ENCODE measurements at regions not wholly inside any gene's neighbourhood (a gene's known extent, or its start where the extent isn't known, plus 50 kb on each side); places are given as distances from the start of the nearest gene placed in this dataset.

GRCh38 chr7:113636727-113637421, 281.9 kb downstream of the PPP1R3A start:
- H3K9ac ChIP-seq (ENCODE audit: low read length), result no peak overlapping the region
- no peak overlapping the region for H4K8ac ChIP-seq (ENCODE audit: low read depth, low read length)
- no peak overlapping the region for H2BK120ac ChIP-seq (ENCODE audit: insufficient read depth, low read length, poor library complexity)
- H3K79me1 ChIP-seq (ENCODE audit: low read length), result no peaks in the 10 kb centered on the region
- no peaks in the 10 kb centered on the region for H3K79me2 ChIP-seq (ENCODE audit: control insufficient read depth, insufficient read depth, low read length, poor library complexity)
- no peak overlapping the region for H3K4me3 ChIP-seq (ENCODE audit: low read depth, low read length)
- H3K9me3 ChIP-seq (ENCODE audit: insufficient read depth, low read depth, low read length), result no peaks in the 10 kb centered on the region
- H3K4me2 ChIP-seq (ENCODE audit: low read length), result no peak overlapping the region
- no CpG with 5 or more reads among the region's 5 CpGs for WGBS (ENCODE audit: extremely low coverage, insufficient coverage, insufficient read length)
- no peak overlapping the region for H2AFZ ChIP-seq (ENCODE audit: insufficient read depth, low read length, poor library complexity)
- no peak overlapping the region for H2BK12ac ChIP-seq (ENCODE audit: low read length)
- H3K27ac ChIP-seq (ENCODE audit: low read depth, low read length), result no peak overlapping the region
- H3K27me3 ChIP-seq (ENCODE audit: insufficient read depth, low read length), result no peaks in the 10 kb centered on the region
- H2AK5ac ChIP-seq (ENCODE audit: low read length), result no peak overlapping the region
- no peak overlapping the region for H4K12ac ChIP-seq (ENCODE audit: low read depth, low read length)
- H3K23ac ChIP-seq (ENCODE audit: low read length), result no peak overlapping the region
- no peak for DNase-seq
- H4K91ac ChIP-seq (ENCODE audit: low read depth, low read length), result no peak overlapping the region
- no peak overlapping the region for H2BK5ac ChIP-seq (ENCODE audit: low read depth, low read length, poor library complexity)
- H3K18ac ChIP-seq (ENCODE audit: low read length), result no peak overlapping the region
- no peaks in the 10 kb centered on the region for H3K4me1 ChIP-seq (ENCODE audit: control insufficient read depth in 1 of 2, insufficient read depth in 2 of 2, low read length in 2 of 2)
- no peak overlapping the region for H3K14ac ChIP-seq (ENCODE audit: low read length)
- no peak overlapping the region for H3K4ac ChIP-seq (ENCODE audit: low read depth, low read length)
- H3K36me3 ChIP-seq (ENCODE audit: control insufficient read depth in 1 of 2, insufficient read depth in 2 of 2, low read length in 2 of 2), result no peaks in the 10 kb centered on the region

DNA sequence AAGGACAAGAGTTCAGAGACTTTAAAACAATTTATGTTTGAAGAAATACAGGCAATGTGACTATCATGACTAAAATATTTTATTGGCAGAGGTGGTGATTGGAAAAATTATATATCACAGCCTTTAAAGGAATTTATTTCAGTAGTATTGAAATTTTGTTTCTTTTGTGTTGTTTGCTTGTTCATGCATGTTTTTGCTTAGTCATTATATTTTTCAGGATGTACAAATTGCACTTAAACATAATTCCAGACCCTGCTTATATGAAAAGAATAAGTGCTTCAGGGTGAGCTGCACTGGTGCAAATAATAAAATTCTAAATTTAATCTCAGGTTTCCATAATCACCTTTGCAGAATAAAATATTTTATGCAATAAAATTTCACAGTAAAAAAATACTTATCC, 283.3 kb downstream of the PPP1R3A start:
- Histone ChIP-seq H2AK5ac (ENCODE audit: low read length) (no peak overlapping the region), H2BK5ac (ENCODE audit: low read depth, low read length, poor library complexity) (no peak overlapping the region), H3K4me3 (ENCODE audit: low read depth, low read length) (no peak overlapping the region), H4K8ac (ENCODE audit: low read depth, low read length) (no peak overlapping the region), H2AFZ (ENCODE audit: insufficient read depth, low read length, poor library complexity) (no peak overlapping the region), H4K12ac (ENCODE audit: low read depth, low read length) (no peak overlapping the region), H3K14ac (ENCODE audit: low read length) (no peak overlapping the region), H3K79me2 (ENCODE audit: control insufficient read depth, insufficient read depth, low read length, poor library complexity) (no peaks in the 10 kb centered on the region), H3K4ac (ENCODE audit: low read depth, low read length) (no peak overlapping the region), H3K9me3 (ENCODE audit: insufficient read depth, low read depth, low read length) (no peaks in the 10 kb centered on the region), H3K18ac (ENCODE audit: low read length) (no peak overlapping the region), H2BK120ac (ENCODE audit: insufficient read depth, low read length, poor library complexity) (no peak overlapping the region), H3K27ac (ENCODE audit: low read depth, low read length) (no peak overlapping the region), H3K9ac (ENCODE audit: low read length) (no peak overlapping the region), H2BK12ac (ENCODE audit: low read length) (no peak overlapping the region), H4K91ac (ENCODE audit: low read depth, low read length) (no peak overlapping the region), H3K23ac (ENCODE audit: low read length) (no peak overlapping the region), H3K79me1 (ENCODE audit: low read length) (no peaks in the 10 kb centered on the region), H3K36me3 (ENCODE audit: control insufficient read depth in 1 of 2, insufficient read depth in 2 of 2, low read length in 2 of 2) (no peaks in the 10 kb centered on the region), H3K4me2 (ENCODE audit: low read length) (no peak overlapping the region), H3K27me3 (ENCODE audit: insufficient read depth, low read length) (no peaks in the 10 kb centered on the region), H3K4me1 (ENCODE audit: control insufficient read depth in 1 of 2, insufficient read depth in 2 of 2, low read length in 2 of 2) (no peaks in the 10 kb centered on the region)
- no peak for DNase-seq

- Histone ChIP-seq H3K4me3 (ENCODE audit: low read depth, low read length) (no peak overlapping the region), H3K36me3 (ENCODE audit: control insufficient read depth in 1 of 2, insufficient read depth in 2 of 2, low read length in 2 of 2) (no peaks in the 10 kb centered on the region), H3K23ac (ENCODE audit: low read length) (no peak overlapping the region), H2BK120ac (ENCODE audit: insufficient read depth, low read length, poor library complexity) (no peak overlapping the region), H2AK5ac (ENCODE audit: low read length) (no peak overlapping the region), H3K27ac (ENCODE audit: low read depth, low read length) (no peak overlapping the region), H3K9me3 (ENCODE audit: insufficient read depth, low read depth, low read length) (no peaks in the 10 kb centered on the region), H2BK5ac (ENCODE audit: low read depth, low read length, poor library complexity) (no peak overlapping the region), H3K4me2 (ENCODE audit: low read length) (no peak overlapping the region), H3K9ac (ENCODE audit: low read length) (no peak overlapping the region), H4K91ac (ENCODE audit: low read depth, low read length) (no peak overlapping the region), H2AFZ (ENCODE audit: insufficient read depth, low read length, poor library complexity) (no peak overlapping the region), H4K8ac (ENCODE audit: low read depth, low read length) (no peak overlapping the region), H3K4me1 (ENCODE audit: control insufficient read depth in 1 of 2, insufficient read depth in 2 of 2, low read length in 2 of 2) (no peaks in the 10 kb centered on the region), H3K18ac (ENCODE audit: low read length) (no peak overlapping the region), H3K79me2 (ENCODE audit: control insufficient read depth, insufficient read depth, low read length, poor library complexity) (no peaks in the 10 kb centered on the region), H3K79me1 (ENCODE audit: low read length) (no peaks in the 10 kb centered on the region), H3K4ac (ENCODE audit: low read depth, low read length) (no peak overlapping the region), H3K27me3 (ENCODE audit: insufficient read depth, low read length) (no peaks in the 10 kb centered on the region), H4K12ac (ENCODE audit: low read depth, low read length) (no peak overlapping the region), H2BK12ac (ENCODE audit: low read length) (no peak overlapping the region), H3K14ac (ENCODE audit: low read length) (no peak overlapping the region)
- DNase-seq, result no peak
- WGBS (ENCODE audit: extremely low coverage, insufficient coverage, insufficient read length), result no CpG with 5 or more reads among the region's 3 CpGs
Observed at GRCh38 chr7:113633073-113633472, 285.7 kb downstream of the PPP1R3A start.

DNA sequence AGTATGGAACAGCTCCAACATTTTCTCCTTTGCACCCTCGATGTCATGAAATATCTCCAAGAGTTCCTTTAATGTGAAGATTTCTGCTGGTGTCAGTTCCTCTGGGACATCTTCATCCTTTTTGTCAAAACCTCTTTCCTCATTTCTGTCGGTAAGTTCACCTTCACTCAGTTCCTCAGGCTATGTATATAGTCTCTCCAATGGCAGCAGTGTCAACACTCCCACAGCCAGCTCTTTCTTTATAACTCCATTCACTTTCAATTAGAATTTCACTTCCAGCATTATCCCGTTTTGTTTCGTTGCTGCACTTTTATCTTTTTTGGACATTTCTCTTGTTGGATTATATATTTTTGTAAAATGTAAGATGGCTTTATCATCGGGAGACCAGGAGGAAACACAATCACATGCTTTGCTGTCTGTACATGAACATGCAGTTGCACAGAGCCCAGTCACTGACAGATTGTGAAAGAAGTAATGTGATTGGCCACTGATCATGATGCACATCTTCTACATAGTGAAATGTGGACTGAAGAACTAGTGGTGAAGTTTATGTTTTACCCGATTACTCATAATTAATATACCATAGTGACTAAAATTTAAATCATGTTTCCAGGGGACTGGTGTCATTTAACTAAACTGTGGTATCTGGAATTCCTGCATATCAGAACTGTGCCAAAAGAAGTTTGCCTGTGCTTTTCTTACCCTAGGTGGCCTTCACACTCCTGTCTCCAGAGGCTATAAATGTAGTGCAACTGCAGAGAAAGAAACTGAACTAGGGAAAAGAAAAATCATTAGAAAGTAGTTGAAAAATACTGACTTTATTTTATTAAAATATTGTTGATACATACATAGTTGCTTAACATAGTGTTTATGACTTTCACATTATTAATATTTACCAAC, 289.6 kb downstream of the PPP1R3A start:
- Histone ChIP-seq H3K14ac (ENCODE audit: low read length) (no peak overlapping the region), H2BK5ac (ENCODE audit: low read depth, low read length, poor library complexity) (no peak overlapping the region), H3K9ac (ENCODE audit: low read length) (no peak overlapping the region), H3K4me2 (ENCODE audit: low read length) (no peak overlapping the region), H3K18ac (ENCODE audit: low read length) (no peak overlapping the region), H2BK120ac (ENCODE audit: insufficient read depth, low read length, poor library complexity) (no peak overlapping the region), H3K79me2 (ENCODE audit: control insufficient read depth, insufficient read depth, low read length, poor library complexity) (no peaks in the 10 kb centered on the region), H4K8ac (ENCODE audit: low read depth, low read length) (no peak overlapping the region), H3K4me1 (ENCODE audit: control insufficient read depth in 1 of 2, insufficient read depth in 2 of 2, low read length in 2 of 2) (no peaks in the 10 kb centered on the region), H3K4ac (ENCODE audit: low read depth, low read length) (no peak overlapping the region), H4K12ac (ENCODE audit: low read depth, low read length) (no peak overlapping the region), H2AFZ (ENCODE audit: insufficient read depth, low read length, poor library complexity) (no peak overlapping the region), H2AK5ac (ENCODE audit: low read length) (no peak overlapping the region), H3K27me3 (ENCODE audit: insufficient read depth, low read length) (no peaks in the 10 kb centered on the region), H3K79me1 (ENCODE audit: low read length) (no peaks in the 10 kb centered on the region), H4K91ac (ENCODE audit: low read depth, low read length) (no peak overlapping the region), H3K23ac (ENCODE audit: low read length) (no peak overlapping the region), H3K27ac (ENCODE audit: low read depth, low read length) (no peak overlapping the region), H3K36me3 (ENCODE audit: control insufficient read depth in 1 of 2, insufficient read depth in 2 of 2, low read length in 2 of 2) (no peaks in the 10 kb centered on the region), H2BK12ac (ENCODE audit: low read length) (no peak overlapping the region), H3K9me3 (ENCODE audit: insufficient read depth, low read depth, low read length) (no peaks in the 10 kb centered on the region), H3K4me3 (ENCODE audit: low read depth, low read length) (no peak overlapping the region)
- no CpG with 5 or more reads among the region's 6 CpGs for WGBS (ENCODE audit: extremely low coverage, insufficient coverage, insufficient read length)
- no peak for DNase-seq
